ENCODE measurements at regions not wholly inside any gene's neighbourhood (a gene's known extent, or its start where the extent isn't known, plus 50 kb on each side); places are given as distances from the start of the nearest gene placed in this dataset.

- TF ChIP-seq CTCF (conservative IDR thresholded peaks at IDR 0.05; ENCODE audit: low read depth, low read length) (no peak), EZH2 (IDR thresholded peaks at IDR 0.05; ENCODE audit: borderline replicate concordance, low read depth, low read length, poor library complexity, severe bottlenecking) (no peak)
Measured at GRCh38 chr4:180668732-180669131, 1574.5 kb upstream of the TENM3 start.
